SU-DHL-6 (cell line): ENCODE measurements at regions not wholly inside any gene's neighbourhood (a gene's known extent, or its start where the extent isn't known, plus 50 kb on each side); places are given as distances from the start of the nearest gene placed in this dataset.

Experiments used
- EZH2phosphoT487 ChIP-seq: fragments of 200-600 bp; sonication (generic), shearing (Covaris generic); conservative IDR thresholded peaks from 2 replicates; pipeline ENCODE4 v1.6.1; 2018; ENCODE audit warnings: mild to moderate bottlenecking, antibody characterized with exemption, low read length, moderate library complexity, mixed read lengths
- TF ChIP-seq, protein P1 (sequence below): fragments of 200-600 bp; sonication (generic); IDR thresholded peaks from one replicate; pipeline ENCODE4 v1.5.1; 2017; ENCODE audit warnings: antibody characterized with exemption, mild to moderate bottlenecking, low read length, moderate library complexity; ENCODE audit not compliant: insufficient read depth, poor library complexity, severe bottlenecking

DNA sequence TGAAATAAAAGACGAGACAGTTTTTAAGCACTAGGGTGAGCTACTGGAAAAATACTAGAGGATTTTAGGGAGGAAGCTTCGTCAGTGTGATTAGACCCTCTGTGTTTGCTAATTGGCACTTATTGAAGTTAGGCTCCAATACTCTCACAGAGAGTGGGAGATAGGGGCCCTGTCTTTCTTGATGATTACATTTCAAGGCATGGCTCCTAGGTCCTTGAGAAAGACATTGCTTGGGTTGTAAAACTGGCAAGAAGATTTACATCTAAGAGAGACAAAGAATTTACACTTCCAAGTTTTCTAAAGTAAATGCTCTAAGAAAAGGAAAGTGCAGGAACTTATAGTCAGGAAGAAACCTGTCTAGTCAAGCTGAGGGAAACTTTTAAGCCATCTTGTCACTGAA lies 183.2 kb downstream of the C12orf50 start:
- TF ChIP-seq, protein P1, sequence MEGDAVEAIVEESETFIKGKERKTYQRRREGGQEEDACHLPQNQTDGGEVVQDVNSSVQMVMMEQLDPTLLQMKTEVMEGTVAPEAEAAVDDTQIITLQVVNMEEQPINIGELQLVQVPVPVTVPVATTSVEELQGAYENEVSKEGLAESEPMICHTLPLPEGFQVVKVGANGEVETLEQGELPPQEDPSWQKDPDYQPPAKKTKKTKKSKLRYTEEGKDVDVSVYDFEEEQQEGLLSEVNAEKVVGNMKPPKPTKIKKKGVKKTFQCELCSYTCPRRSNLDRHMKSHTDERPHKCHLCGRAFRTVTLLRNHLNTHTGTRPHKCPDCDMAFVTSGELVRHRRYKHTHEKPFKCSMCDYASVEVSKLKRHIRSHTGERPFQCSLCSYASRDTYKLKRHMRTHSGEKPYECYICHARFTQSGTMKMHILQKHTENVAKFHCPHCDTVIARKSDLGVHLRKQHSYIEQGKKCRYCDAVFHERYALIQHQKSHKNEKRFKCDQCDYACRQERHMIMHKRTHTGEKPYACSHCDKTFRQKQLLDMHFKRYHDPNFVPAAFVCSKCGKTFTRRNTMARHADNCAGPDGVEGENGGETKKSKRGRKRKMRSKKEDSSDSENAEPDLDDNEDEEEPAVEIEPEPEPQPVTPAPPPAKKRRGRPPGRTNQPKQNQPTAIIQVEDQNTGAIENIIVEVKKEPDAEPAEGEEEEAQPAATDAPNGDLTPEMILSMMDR, result no peak
- no peak for TF ChIP-seq EZH2phosphoT487
